PC-3 (cell line): ENCODE measurements at regions not wholly inside any gene's neighbourhood (a gene's known extent, or its start where the extent isn't known, plus 50 kb on each side); places are given as distances from the start of the nearest gene placed in this dataset.

Experiments used
- CTCF ChIP-seq: fragments of 300-600 bp; sonication (generic); conservative IDR thresholded peaks from 2 replicates; pipeline ENCODE4 v1.5.1; 2017; ENCODE audit warnings: antibody characterized with exemption, low read depth, mild to moderate bottlenecking, low read length
- EZH2 ChIP-seq: fragments of 300-600 bp; sonication (generic); IDR thresholded peaks from one replicate; pipeline ENCODE4 v1.6.1; 2017; ENCODE audit warnings: antibody characterized with exemption, mild to moderate bottlenecking, low read length; ENCODE audit not compliant: unreplicated experiment
- EZH2phosphoT487 ChIP-seq: fragments of 300-600 bp; sonication (generic); IDR thresholded peaks from 2 replicates; pipeline ENCODE4 v1.6.1; 2018; ENCODE audit warnings: mild to moderate bottlenecking, antibody characterized with exemption, low read length, borderline replicate concordance

GRCh38 chr18:68409576-68409975 lies 305.3 kb downstream of the TMX3 start:
- TF ChIP-seq CTCF (no peak), EZH2phosphoT487 (no peak), EZH2 (no peak)
